ENCODE measurements at regions not wholly inside any gene's neighbourhood (a gene's known extent, or its start where the extent isn't known, plus 50 kb on each side); places are given as distances from the start of the nearest gene placed in this dataset.

DNA sequence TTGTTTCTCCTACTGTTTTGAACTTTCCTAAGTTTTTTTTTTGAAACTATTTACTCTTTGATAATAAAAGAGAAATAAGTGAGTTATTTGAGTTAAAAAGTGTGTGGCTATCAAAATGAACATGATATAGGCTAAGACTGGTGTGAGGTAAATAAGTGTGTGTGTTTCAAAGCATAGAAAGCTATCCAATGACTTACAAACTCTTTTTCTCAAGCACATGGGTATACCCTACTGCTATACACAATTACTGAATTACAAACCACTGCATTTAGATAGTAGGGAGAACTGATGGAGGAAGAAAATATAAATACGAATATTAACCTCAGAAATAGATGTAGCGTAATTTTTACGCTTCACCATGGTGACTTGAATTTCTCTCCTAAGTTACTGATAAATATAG lies 305.8 kb upstream of the ANXA10 start:
- TF ChIP-seq, protein P1, sequence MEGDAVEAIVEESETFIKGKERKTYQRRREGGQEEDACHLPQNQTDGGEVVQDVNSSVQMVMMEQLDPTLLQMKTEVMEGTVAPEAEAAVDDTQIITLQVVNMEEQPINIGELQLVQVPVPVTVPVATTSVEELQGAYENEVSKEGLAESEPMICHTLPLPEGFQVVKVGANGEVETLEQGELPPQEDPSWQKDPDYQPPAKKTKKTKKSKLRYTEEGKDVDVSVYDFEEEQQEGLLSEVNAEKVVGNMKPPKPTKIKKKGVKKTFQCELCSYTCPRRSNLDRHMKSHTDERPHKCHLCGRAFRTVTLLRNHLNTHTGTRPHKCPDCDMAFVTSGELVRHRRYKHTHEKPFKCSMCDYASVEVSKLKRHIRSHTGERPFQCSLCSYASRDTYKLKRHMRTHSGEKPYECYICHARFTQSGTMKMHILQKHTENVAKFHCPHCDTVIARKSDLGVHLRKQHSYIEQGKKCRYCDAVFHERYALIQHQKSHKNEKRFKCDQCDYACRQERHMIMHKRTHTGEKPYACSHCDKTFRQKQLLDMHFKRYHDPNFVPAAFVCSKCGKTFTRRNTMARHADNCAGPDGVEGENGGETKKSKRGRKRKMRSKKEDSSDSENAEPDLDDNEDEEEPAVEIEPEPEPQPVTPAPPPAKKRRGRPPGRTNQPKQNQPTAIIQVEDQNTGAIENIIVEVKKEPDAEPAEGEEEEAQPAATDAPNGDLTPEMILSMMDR (IDR thresholded peaks at IDR 0.05) = no peak
- TF ChIP-seq POLR2A (IDR thresholded peaks at IDR 0.05) = no peak

Data from thyroid gland (tissue), 4 donors.